ENCODE measurements at regions not wholly inside any gene's neighbourhood (a gene's known extent, or its start where the extent isn't known, plus 50 kb on each side); places are given as distances from the start of the nearest gene placed in this dataset.
"Not testable (repeated sequence)": the region's sequence is repeated elsewhere in the genome, so short reads cannot be mapped to it uniquely, and the experiment has no call there.

DNA sequence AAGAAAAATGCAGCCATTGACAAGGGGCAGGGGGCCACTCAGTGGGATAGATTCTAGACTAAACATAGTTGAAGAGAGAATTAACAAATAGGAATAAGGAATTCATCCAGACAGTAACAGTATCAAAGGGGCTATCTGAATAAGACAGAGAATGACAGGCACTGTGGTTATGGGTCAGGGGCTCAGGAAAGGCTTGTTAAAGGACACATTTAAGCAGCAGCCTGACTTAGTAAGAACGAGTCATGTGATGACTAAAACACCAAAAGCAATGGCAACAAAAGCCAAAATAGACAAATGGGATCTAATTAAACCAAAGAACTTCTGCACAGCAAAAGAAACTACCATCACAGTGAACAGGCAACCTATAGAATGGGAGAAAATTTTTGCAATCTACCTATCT lies 78.9 kb downstream of the TEX35 start:
- TF ChIP-seq, protein P1, sequence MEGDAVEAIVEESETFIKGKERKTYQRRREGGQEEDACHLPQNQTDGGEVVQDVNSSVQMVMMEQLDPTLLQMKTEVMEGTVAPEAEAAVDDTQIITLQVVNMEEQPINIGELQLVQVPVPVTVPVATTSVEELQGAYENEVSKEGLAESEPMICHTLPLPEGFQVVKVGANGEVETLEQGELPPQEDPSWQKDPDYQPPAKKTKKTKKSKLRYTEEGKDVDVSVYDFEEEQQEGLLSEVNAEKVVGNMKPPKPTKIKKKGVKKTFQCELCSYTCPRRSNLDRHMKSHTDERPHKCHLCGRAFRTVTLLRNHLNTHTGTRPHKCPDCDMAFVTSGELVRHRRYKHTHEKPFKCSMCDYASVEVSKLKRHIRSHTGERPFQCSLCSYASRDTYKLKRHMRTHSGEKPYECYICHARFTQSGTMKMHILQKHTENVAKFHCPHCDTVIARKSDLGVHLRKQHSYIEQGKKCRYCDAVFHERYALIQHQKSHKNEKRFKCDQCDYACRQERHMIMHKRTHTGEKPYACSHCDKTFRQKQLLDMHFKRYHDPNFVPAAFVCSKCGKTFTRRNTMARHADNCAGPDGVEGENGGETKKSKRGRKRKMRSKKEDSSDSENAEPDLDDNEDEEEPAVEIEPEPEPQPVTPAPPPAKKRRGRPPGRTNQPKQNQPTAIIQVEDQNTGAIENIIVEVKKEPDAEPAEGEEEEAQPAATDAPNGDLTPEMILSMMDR (IDR thresholded peaks at IDR 0.05) = not testable (repeated sequence)
- TF ChIP-seq EZH2 (IDR thresholded peaks at IDR 0.05; ENCODE audit: borderline replicate concordance, insufficient read depth, low read depth, low read length, poor library complexity, severe bottlenecking) = not testable (repeated sequence)
